Fibroblast of mammary gland (primary cell): ENCODE measurements at regions not wholly inside any gene's neighbourhood (a gene's known extent, or its start where the extent isn't known, plus 50 kb on each side); places are given as distances from the start of the nearest gene placed in this dataset.
"Not testable (repeated sequence)": the region's sequence is repeated elsewhere in the genome, so short reads cannot be mapped to it uniquely, and the experiment has no call there.

Experiments
- DNase-seq: peaks from one replicate; pipeline ENCODE4 v3.0.0-alpha.2; 2010; ENCODE audit warnings: low read depth
- H3K4me3 ChIP-seq: 2 replicates; pipeline ENCODE4 v1.5.1; 2011; ENCODE audit warnings: low read depth, mild to moderate bottlenecking, low read length, moderate library complexity; ENCODE audit not compliant: control insufficient read depth
- TF ChIP-seq, protein P1 (sequence below): conservative IDR thresholded peaks from 2 replicates; pipeline ENCODE4 v1.5.1; 2011; ENCODE audit warnings: low read depth, low read length, inconsistent platforms; ENCODE audit not compliant: control insufficient read depth, insufficient read depth

DNA sequence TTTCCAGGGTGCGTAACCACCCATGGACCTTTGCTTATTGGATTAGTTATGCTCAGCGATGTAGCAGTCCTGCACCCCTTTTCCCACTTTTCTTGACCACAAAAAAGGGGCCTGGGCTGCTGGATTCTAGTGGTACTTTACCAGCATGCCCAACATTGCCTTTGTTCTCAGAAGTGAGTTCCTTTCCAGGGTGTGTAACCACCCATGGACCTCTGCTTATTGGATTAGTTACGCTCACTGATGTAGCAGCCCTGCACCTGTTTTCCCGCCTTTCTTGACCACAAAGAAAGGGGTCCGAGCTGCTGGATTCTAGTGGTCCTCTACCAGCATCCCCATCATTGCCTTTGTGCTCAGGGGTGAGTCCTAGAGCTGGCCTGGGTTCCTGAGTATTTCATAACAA, 138.2 kb downstream of the COX18 start:
- no peak for DNase-seq
- no peak overlapping the region for H3K4me3 ChIP-seq
- TF ChIP-seq, protein P1, sequence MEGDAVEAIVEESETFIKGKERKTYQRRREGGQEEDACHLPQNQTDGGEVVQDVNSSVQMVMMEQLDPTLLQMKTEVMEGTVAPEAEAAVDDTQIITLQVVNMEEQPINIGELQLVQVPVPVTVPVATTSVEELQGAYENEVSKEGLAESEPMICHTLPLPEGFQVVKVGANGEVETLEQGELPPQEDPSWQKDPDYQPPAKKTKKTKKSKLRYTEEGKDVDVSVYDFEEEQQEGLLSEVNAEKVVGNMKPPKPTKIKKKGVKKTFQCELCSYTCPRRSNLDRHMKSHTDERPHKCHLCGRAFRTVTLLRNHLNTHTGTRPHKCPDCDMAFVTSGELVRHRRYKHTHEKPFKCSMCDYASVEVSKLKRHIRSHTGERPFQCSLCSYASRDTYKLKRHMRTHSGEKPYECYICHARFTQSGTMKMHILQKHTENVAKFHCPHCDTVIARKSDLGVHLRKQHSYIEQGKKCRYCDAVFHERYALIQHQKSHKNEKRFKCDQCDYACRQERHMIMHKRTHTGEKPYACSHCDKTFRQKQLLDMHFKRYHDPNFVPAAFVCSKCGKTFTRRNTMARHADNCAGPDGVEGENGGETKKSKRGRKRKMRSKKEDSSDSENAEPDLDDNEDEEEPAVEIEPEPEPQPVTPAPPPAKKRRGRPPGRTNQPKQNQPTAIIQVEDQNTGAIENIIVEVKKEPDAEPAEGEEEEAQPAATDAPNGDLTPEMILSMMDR = no peak

DNA sequence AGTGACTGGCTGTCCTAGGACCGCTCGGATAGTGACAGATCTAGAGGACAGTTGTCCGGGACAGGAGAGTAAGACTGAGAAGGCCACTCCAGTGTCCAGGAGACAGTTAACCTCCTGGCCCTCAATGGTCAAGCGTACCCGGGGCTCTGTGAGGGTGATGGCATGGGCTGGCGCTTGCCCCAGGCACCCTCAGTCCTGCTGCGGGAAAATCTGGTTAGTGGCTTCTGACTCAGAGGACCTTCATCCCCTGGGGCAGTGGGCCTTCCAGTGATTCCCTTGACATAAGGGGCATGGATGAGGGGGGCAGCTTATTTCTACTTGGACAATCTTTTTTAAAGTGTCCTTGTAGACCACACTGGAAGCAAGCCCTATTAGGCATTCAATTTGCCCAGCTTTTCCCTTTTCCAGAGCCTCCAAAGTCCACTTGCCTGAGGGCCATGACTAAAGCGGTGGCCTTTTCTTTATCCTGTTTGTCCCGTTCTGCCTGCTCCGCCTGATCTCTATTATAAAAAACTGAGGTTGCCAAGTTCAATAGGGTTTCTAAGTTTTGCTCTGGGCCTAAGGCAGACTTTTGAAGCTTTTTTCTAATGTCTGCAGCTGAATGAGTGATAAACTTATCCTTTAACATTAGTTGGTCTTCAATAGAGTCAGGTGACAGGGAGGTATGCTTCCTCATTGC, 139.8 kb downstream of the COX18 start:
- H3K4me3 ChIP-seq, DNase-seq: not testable (repeated sequence)

DNA sequence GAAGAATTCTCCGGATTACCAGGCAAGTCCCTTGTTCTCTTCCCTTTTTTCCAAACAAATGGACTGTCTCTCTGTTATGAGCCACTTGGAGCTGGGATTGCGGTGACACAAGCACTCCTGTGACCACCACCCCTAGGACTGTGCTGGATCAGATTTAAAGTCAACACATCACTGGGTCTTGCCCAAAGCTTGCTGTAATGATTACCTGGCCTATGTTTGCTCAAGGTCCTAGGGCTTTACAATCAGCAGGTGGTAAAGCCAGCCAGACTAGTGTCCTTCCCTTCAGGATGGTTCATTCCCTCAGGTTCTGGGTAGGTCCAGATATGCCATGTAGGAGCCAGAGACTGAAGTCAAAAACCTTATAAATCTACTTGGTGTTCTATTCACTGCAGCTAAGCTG, 144.7 kb downstream of the COX18 start:
- DNase-seq = no peak
- H3K4me3 ChIP-seq = no peak overlapping the region
- TF ChIP-seq, protein P1 = no peak

- no peak overlapping the region for H3K4me3 ChIP-seq
- DNase-seq = no peak
- TF ChIP-seq, protein P1 = no peak
Measured at GRCh38 chr4:72919937-72920336, 149.6 kb downstream of the COX18 start.

- DNase-seq = no peak
- TF ChIP-seq, protein P1 = no peak
- no peak overlapping the region for H3K4me3 ChIP-seq
Measured at GRCh38 chr4:72919464-72919863, 150.1 kb downstream of the COX18 start.

DNA sequence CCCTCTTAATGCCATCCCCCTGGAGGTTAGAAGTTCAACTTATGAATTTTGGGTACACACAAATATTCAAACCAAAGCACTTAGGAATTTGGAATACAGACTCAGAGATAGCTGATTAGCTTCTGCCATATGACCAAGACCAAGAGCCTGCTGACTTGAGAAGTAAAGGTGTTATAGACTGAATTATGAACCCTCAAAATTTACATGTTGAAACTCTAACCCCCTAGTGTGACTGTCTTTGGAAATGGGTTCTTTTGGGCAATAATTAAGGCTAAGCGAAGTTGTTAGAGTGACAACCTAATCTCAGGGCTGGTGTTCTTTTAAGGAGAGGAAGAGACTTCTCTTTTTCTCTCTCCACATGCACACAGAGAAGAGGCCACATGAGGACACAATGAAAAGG, 151.2 kb downstream of the COX18 start:
- no peak overlapping the region for H3K4me3 ChIP-seq

GRCh38 chr4:72911316-72911715, 158.2 kb downstream of the COX18 start:
- no peak overlapping the region for H3K4me3 ChIP-seq
- no peak for DNase-seq
- TF ChIP-seq, protein P1 = no peak

More for the DNA sequence above, 151.2 kb downstream of the COX18 start:
- TF ChIP-seq, protein P1 = no peak
- no peak for DNase-seq
